Neuronal stem cell (in vitro differentiated cells): ENCODE measurements at regions not wholly inside any gene's neighbourhood (a gene's known extent, or its start where the extent isn't known, plus 50 kb on each side); places are given as distances from the start of the nearest gene placed in this dataset.

Experiments used
- DNase-seq: peaks from one replicate; pipeline ENCODE4 v3.0.0-alpha.2; 2013; ENCODE audit warnings: low spot score
- H2AFZ ChIP-seq: one replicate; pipeline ENCODE4 v1.6.1; 2013; ENCODE audit warnings: mild to moderate bottlenecking, low read length, inconsistent platforms
- H2AK5ac ChIP-seq: 2 replicates; pipeline ENCODE4 v1.6.1; 2013; ENCODE audit warnings: low read depth, mild to moderate bottlenecking, inconsistent platforms, low read length, moderate library complexity, mixed read lengths
- H2BK120ac ChIP-seq: 2 replicates; pipeline ENCODE4 v1.6.1; 2013; ENCODE audit warnings: low read depth, mild to moderate bottlenecking, inconsistent platforms, low read length, moderate library complexity, mixed read lengths
- H2BK12ac ChIP-seq: one replicate; pipeline ENCODE4 v1.6.1; 2013; ENCODE audit warnings: low read length, inconsistent platforms
- H2BK15ac ChIP-seq: 2 replicates; pipeline ENCODE4 v1.6.1; 2013; ENCODE audit warnings: mild to moderate bottlenecking, low read length, inconsistent platforms, mixed read lengths
- H2BK5ac ChIP-seq: one replicate; pipeline ENCODE4 v1.6.1; 2013; ENCODE audit warnings: inconsistent platforms, mild to moderate bottlenecking, low read length, moderate library complexity
- H3K14ac ChIP-seq: one replicate; pipeline ENCODE4 v1.6.1; 2013; ENCODE audit warnings: low read length, inconsistent platforms
- H3K18ac ChIP-seq: 2 replicates; pipeline ENCODE4 v1.6.1; 2013; ENCODE audit warnings: low read length, inconsistent platforms
- H3K23ac ChIP-seq: 2 replicates; pipeline ENCODE4 v1.6.1; 2013; ENCODE audit warnings: low read depth, mild to moderate bottlenecking, mixed read lengths, low read length, inconsistent platforms; ENCODE audit not compliant: poor library complexity
- H3K27ac ChIP-seq: replicated peaks from 3 replicates; pipeline ENCODE4 v1.5.1; 2013; ENCODE audit warnings: low read length, inconsistent platforms
- H3K27me3 ChIP-seq, 3 experiments: 2 replicates each; pipeline ENCODE4 v1.6.1; 2013; ENCODE audit warnings: low read length in 3 of 3, mild to moderate bottlenecking in 2 of 3, inconsistent platforms in 1 of 3, low read depth in 1 of 3, mixed read lengths in 1 of 3, moderate library complexity in 1 of 3; ENCODE audit not compliant: control insufficient read depth in 3 of 3, insufficient read depth in 3 of 3
- H3K36me3 ChIP-seq, 2 donors: replicated peaks in 1 of 2; 2 replicates each; pipeline ENCODE4 v1.6.1; 2013; ENCODE audit warnings: low read length in 2 of 2; ENCODE audit not compliant: control insufficient read depth in 2 of 2, insufficient read depth in 2 of 2
- H3K4ac ChIP-seq: 2 replicates; pipeline ENCODE4 v1.6.1; 2013; ENCODE audit warnings: inconsistent platforms, mild to moderate bottlenecking, low read length, moderate library complexity
- H3K4me1 ChIP-seq, 2 donors: 1 replicate in 1 of 2; 2 replicates in 1 of 2; pipeline ENCODE4 v1.6.1; 2013; ENCODE audit warnings: low read length in 2 of 2, low read depth in 1 of 2; ENCODE audit not compliant: control insufficient read depth in 2 of 2, insufficient read depth in 1 of 2
- H3K4me2 ChIP-seq: one replicate; pipeline ENCODE4 v1.6.1; 2013; ENCODE audit warnings: mild to moderate bottlenecking, low read length, inconsistent platforms; ENCODE audit not compliant: insufficient read depth, poor library complexity, severe bottlenecking
- H3K4me3 ChIP-seq, 2 donors: 2 replicates each; pipeline ENCODE4 v1.5.1; 2013; ENCODE audit warnings: low read length in 2 of 2, mild to moderate bottlenecking in 2 of 2, inconsistent platforms in 1 of 2, moderate library complexity in 1 of 2
- H3K79me1 ChIP-seq: one replicate; pipeline ENCODE4 v1.6.1; 2013; ENCODE audit warnings: low read depth, mild to moderate bottlenecking, inconsistent platforms, low read length, moderate library complexity
- H3K9ac ChIP-seq: one replicate; pipeline ENCODE4 v1.6.1; 2013; ENCODE audit warnings: mild to moderate bottlenecking, low read depth, low read length, inconsistent platforms; ENCODE audit not compliant: poor library complexity
- H3K9me3 ChIP-seq, 2 donors: replicated peaks in 1 of 2; 2 replicates each; pipeline versions ENCODE3 to v1.6.1; 2013; ENCODE audit warnings: low read length in 2 of 2, mild to moderate bottlenecking in 2 of 2, inconsistent platforms in 1 of 2, low read depth in 1 of 2, mixed read lengths in 1 of 2, moderate library complexity in 1 of 2; ENCODE audit not compliant: control insufficient read depth in 2 of 2, insufficient read depth in 1 of 2
- H4K8ac ChIP-seq: one replicate; pipeline ENCODE4 v1.6.1; 2013; ENCODE audit warnings: low read depth, mild to moderate bottlenecking, inconsistent platforms, low read length, moderate library complexity
- H4K91ac ChIP-seq: one replicate; pipeline ENCODE4 v1.6.1; 2013; ENCODE audit warnings: low read length, low read depth, mild to moderate bottlenecking, inconsistent platforms; ENCODE audit not compliant: poor library complexity
- WGBS, 2 donors: extraction: QIAGEN DNeasy Blood & Tissue Kit; methylation state at CpG; one replicate each; pipeline ENCODE4 v1.1.7; 2013; ENCODE audit warnings: missing lambda C conversion rate in 2 of 2, mixed read lengths in 1 of 2; ENCODE audit not compliant: insufficient read length in 2 of 2, insufficient replicate concordance in 1 of 2; ENCODE audit errors: extremely low coverage in 2 of 2; 5-methylcytosine and 5-hydroxymethylcytosine counted together

- H3K14ac ChIP-seq = no peak overlapping the region
- H2BK12ac ChIP-seq = no peak overlapping the region
- H4K8ac ChIP-seq = no peak overlapping the region
- no peak overlapping the region for H3K4me3 ChIP-seq
- H3K27ac ChIP-seq = no peak overlapping the region
- no peaks in the 10 kb centered on the region for H3K79me1 ChIP-seq
- H3K4ac ChIP-seq = no peak overlapping the region
- no CpG with 5 or more reads among the region's 4 CpGs for WGBS, 2 donors
- H3K9ac ChIP-seq = no peak overlapping the region
- H2BK120ac ChIP-seq = no peak overlapping the region
- no peak overlapping the region for H3K4me2 ChIP-seq
- H3K18ac ChIP-seq = no peak overlapping the region
- no peak overlapping the region for H2BK5ac ChIP-seq
- H3K4me1 ChIP-seq = peaks cover 0 to 11% of the 10 kb centered on the region in 2 donors
- H4K91ac ChIP-seq = no peak overlapping the region
- H3K23ac ChIP-seq = no peak overlapping the region
- H2AK5ac ChIP-seq = no peak overlapping the region
- no peak overlapping the region for H2AFZ ChIP-seq
- no peaks in the 10 kb centered on the region for H3K27me3 ChIP-seq
- H3K36me3 ChIP-seq = no peaks in the 10 kb centered on the region
- no peak for DNase-seq
- no peak overlapping the region for H2BK15ac ChIP-seq
- peaks cover 7 to 32% of the 10 kb centered on the region in 2 donors for H3K9me3 ChIP-seq
These were observed 543.1 kb downstream of the ZNF608 start for GRCh38 chr5:124203303-124203702.

- Histone ChIP-seq H4K91ac (no peak overlapping the region), H3K36me3 (no peaks in the 10 kb centered on the region), H2BK12ac (no peak overlapping the region), H3K27me3 (no peaks in the 10 kb centered on the region), H3K9me3 (peaks cover 7 to 32% of the 10 kb centered on the region in 2 donors), H2AK5ac (no peak overlapping the region), H4K8ac (no peak overlapping the region), H3K4me2 (no peak overlapping the region), H3K27ac (no peak overlapping the region), H3K9ac (no peak overlapping the region), H3K23ac (no peak overlapping the region), H3K18ac (no peak overlapping the region), H2BK5ac (no peak overlapping the region), H2AFZ (peak overlapping the region; percentile 37), H2BK15ac (no peak overlapping the region), H3K4me1 (peaks cover 0 to 35% of the 10 kb centered on the region in 2 donors), H3K4me3 (no peak overlapping the region), H2BK120ac (no peak overlapping the region), H3K79me1 (no peaks in the 10 kb centered on the region), H3K14ac (no peak overlapping the region), H3K4ac (no peak overlapping the region)
- no peak for DNase-seq
- no CpG with 5 or more reads among the region's 1 CpG for WGBS, 2 donors
These were observed 546.1 kb downstream of the ZNF608 start for GRCh38 chr5:124200381-124200780.

- no peak overlapping the region for H2AFZ ChIP-seq
- no peak overlapping the region for H2BK120ac ChIP-seq
- no peaks in the 10 kb centered on the region for H3K27me3 ChIP-seq
- H3K4me3 ChIP-seq = no peak overlapping the region
- H3K9ac ChIP-seq = no peak overlapping the region
- no peak overlapping the region for H2BK5ac ChIP-seq
- DNase-seq = no peak
- peaks cover 0 to 40% of the 10 kb centered on the region in 2 donors for H3K4me1 ChIP-seq
- no CpG with 5 or more reads among the region's 3 CpGs for WGBS, 2 donors
- H2BK12ac ChIP-seq = no peak overlapping the region
- H4K91ac ChIP-seq = no peak overlapping the region
- H3K14ac ChIP-seq = no peak overlapping the region
- no peak overlapping the region for H2AK5ac ChIP-seq
- H3K9me3 ChIP-seq = peaks cover 7 to 32% of the 10 kb centered on the region in 2 donors
- H3K4me2 ChIP-seq = no peak overlapping the region
- no peak overlapping the region for H2BK15ac ChIP-seq
- no peaks in the 10 kb centered on the region for H3K36me3 ChIP-seq
- H3K23ac ChIP-seq = no peak overlapping the region
- no peak overlapping the region for H4K8ac ChIP-seq
- H3K4ac ChIP-seq = no peak overlapping the region
- H3K18ac ChIP-seq = no peak overlapping the region
- H3K27ac ChIP-seq = no peak overlapping the region
- H3K79me1 ChIP-seq = no peaks in the 10 kb centered on the region
These were observed 546.5 kb downstream of the ZNF608 start for GRCh38 chr5:124199893-124200292.

- H3K36me3 ChIP-seq = no peaks in the 10 kb centered on the region
- H3K9me3 ChIP-seq = peaks cover 1 to 2% of the 10 kb centered on the region in 2 donors
- no peak overlapping the region for H3K14ac ChIP-seq
- H3K27me3 ChIP-seq = no peaks in the 10 kb centered on the region
- H3K4me3 ChIP-seq = no peak overlapping the region
- no peak overlapping the region for H2AFZ ChIP-seq
- H4K8ac ChIP-seq = no peak overlapping the region
- H3K4ac ChIP-seq = no peak overlapping the region
- H3K9ac ChIP-seq = no peak overlapping the region
- H3K4me1 ChIP-seq = peaks cover 1 to 45% of the 10 kb centered on the region in 2 donors
- H2AK5ac ChIP-seq = no peak overlapping the region
- no peak for DNase-seq
- no peak overlapping the region for H2BK120ac ChIP-seq
- H3K23ac ChIP-seq = no peak overlapping the region
- H2BK12ac ChIP-seq = no peak overlapping the region
- H3K4me2 ChIP-seq = no peak overlapping the region
- H2BK15ac ChIP-seq = no peak overlapping the region
- no CpG with 5 or more reads among the region's 2 CpGs for WGBS, 2 donors
- H4K91ac ChIP-seq = no peak overlapping the region
- no peak overlapping the region for H3K27ac ChIP-seq
- H3K79me1 ChIP-seq = no peaks in the 10 kb centered on the region
- no peak overlapping the region for H2BK5ac ChIP-seq
- H3K18ac ChIP-seq = no peak overlapping the region
These were observed 551.0 kb downstream of the ZNF608 start for GRCh38 chr5:124195411-124195810.
